ENCODE measurements at regions not wholly inside any gene's neighbourhood (a gene's known extent, or its start where the extent isn't known, plus 50 kb on each side); places are given as distances from the start of the nearest gene placed in this dataset.

GRCh38 chr12:67761566-67761965, 113.0 kb downstream of the DYRK2 start:
- intact Hi-C loops (cut with micrococcal nuclease; ENCODE audit: unreplicated experiment): no loop called here
- Histone ChIP-seq H2AFZ (ENCODE audit: low read length) (no peak overlapping the region), H3K4me1 (ENCODE audit: insufficient read depth, low read length) (no peaks in the 10 kb centered on the region), H3K79me2 (ENCODE audit: insufficient read depth, low read length) (no peaks in the 10 kb centered on the region), H3K9ac (ENCODE audit: insufficient read depth, low read depth, low read length) (no peak overlapping the region), H3K9me3 (ENCODE audit: low read length) (no peaks in the 10 kb centered on the region), H3K27ac (ENCODE audit: extremely low read length, insufficient read depth, low read length) (no peak overlapping the region), H3K4me3 (replicated peaks in 1 of 3; ENCODE audit: insufficient read depth in 1 of 3, low read depth in 2 of 3, low read length in 3 of 3) (no peak overlapping the region), H3K4me2 (ENCODE audit: low read depth, low read length) (no peak overlapping the region), H3K27me3 (ENCODE audit: control insufficient read depth in 1 of 2, insufficient read depth in 2 of 2, low read length in 2 of 2) (peaks cover 0 to 7% of the 10 kb centered on the region in 2 experiments; a peak in 2 of 5 replicates), H4K20me1 (ENCODE audit: insufficient read depth, low read length) (no peaks in the 10 kb centered on the region), H3K36me3 (replicated peaks in 1 of 2; ENCODE audit: control insufficient read depth in 1 of 2, insufficient read depth in 2 of 2, low read length in 2 of 2) (no peaks in the 10 kb centered on the region)
- POLR2A ChIA-PET: no interaction called here
- no peak for DNase-seq (ENCODE audit: low spot score)
- ATAC-seq: no peak
- no TSS peak for BruUV-seq (replicated peaks)
- no peak for FAIRE-seq
- in situ Hi-C loops (cut with HindIII; ENCODE audit: extremely low pct_ligation_motif_present, low pct_unique_long_range_greater_than_20kb): no loop called here
- TF ChIP-seq HIVEP1 (CRISPR knock-in tag; IDR thresholded peaks at IDR 0.05) (no peak), SKI (IDR thresholded peaks at IDR 0.05; ENCODE audit: partially characterized antibody) (no peak), MIXL1 (CRISPR knock-in tag; IDR thresholded peaks at IDR 0.05) (no peak), GPBP1L1 (CRISPR knock-in tag; IDR thresholded peaks at IDR 0.05) (no peak), ZNF616 (CRISPR knock-in tag; IDR thresholded peaks at IDR 0.05; ENCODE audit: low read depth) (no peak), MEF2D (CRISPR knock-in tag; IDR thresholded peaks at IDR 0.05) (no peak), CREM (IDR thresholded peaks at IDR 0.05) (no peak), CREM (CRISPR knock-in tag; IDR thresholded peaks at IDR 0.05) (no peak), CAMTA2 (CRISPR knock-in tag; IDR thresholded peaks at IDR 0.05; ENCODE audit: borderline replicate concordance) (no peak), CHD4 (IDR thresholded peaks at IDR 0.05; ENCODE audit: borderline replicate concordance, low read length) (no peak), ZNF281 (CRISPR knock-in tag; IDR thresholded peaks at IDR 0.05; ENCODE audit: borderline replicate concordance) (no peak)
- TF ChIP-seq, protein P1, sequence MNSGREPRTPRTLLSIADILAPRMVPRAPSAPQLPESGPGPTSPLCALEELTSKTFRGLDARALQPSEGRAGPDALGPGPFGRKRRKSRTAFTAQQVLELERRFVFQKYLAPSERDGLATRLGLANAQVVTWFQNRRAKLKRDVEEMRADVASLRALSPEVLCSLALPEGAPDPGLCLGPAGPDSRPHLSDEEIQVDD (CRISPR knock-in tag; IDR thresholded peaks at IDR 0.05; ENCODE audit: borderline replicate concordance): no peak
- TF ChIP-seq, protein P2, sequence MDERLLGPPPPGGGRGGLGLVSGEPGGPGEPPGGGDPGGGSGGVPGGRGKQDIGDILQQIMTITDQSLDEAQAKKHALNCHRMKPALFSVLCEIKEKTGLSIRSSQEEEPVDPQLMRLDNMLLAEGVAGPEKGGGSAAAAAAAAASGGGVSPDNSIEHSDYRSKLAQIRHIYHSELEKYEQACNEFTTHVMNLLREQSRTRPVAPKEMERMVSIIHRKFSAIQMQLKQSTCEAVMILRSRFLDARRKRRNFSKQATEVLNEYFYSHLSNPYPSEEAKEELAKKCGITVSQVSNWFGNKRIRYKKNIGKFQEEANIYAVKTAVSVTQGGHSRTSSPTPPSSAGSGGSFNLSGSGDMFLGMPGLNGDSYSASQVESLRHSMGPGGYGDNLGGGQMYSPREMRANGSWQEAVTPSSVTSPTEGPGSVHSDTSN (CRISPR knock-in tag; IDR thresholded peaks at IDR 0.05): no peak
- TF ChIP-seq, protein P3, sequence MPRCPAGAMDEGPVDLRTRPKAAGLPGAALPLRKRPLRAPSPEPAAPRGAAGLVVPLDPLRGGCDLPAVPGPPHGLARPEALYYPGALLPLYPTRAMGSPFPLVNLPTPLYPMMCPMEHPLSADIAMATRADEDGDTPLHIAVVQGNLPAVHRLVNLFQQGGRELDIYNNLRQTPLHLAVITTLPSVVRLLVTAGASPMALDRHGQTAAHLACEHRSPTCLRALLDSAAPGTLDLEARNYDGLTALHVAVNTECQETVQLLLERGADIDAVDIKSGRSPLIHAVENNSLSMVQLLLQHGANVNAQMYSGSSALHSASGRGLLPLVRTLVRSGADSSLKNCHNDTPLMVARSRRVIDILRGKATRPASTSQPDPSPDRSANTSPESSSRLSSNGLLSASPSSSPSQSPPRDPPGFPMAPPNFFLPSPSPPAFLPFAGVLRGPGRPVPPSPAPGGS (CRISPR knock-in tag; IDR thresholded peaks at IDR 0.05): no peak
- TF ChIP-seq, protein P4, sequence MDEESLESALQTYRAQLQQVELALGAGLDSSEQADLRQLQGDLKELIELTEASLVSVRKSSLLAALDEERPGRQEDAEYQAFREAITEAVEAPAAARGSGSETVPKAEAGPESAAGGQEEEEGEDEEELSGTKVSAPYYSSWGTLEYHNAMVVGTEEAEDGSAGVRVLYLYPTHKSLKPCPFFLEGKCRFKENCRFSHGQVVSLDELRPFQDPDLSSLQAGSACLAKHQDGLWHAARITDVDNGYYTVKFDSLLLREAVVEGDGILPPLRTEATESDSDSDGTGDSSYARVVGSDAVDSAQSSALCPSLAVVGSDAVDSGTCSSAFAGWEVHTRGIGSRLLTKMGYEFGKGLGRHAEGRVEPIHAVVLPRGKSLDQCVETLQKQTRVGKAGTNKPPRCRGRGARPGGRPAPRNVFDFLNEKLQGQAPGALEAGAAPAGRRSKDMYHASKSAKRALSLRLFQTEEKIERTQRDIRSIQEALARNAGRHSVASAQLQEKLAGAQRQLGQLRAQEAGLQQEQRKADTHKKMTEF (CRISPR knock-in tag; IDR thresholded peaks at IDR 0.05): no peak
- WGBS (ENCODE audit: low lambda C conversion rate): 19% methylated on average over 3 of the region's 3 CpGs
- CTCF ChIA-PET (ENCODE audit: low intra/inter-chr PET ratio, low total read pairs): no interaction called here
